ENCODE measurements at regions not wholly inside any gene's neighbourhood (a gene's known extent, or its start where the extent isn't known, plus 50 kb on each side); places are given as distances from the start of the nearest gene placed in this dataset.

DNA sequence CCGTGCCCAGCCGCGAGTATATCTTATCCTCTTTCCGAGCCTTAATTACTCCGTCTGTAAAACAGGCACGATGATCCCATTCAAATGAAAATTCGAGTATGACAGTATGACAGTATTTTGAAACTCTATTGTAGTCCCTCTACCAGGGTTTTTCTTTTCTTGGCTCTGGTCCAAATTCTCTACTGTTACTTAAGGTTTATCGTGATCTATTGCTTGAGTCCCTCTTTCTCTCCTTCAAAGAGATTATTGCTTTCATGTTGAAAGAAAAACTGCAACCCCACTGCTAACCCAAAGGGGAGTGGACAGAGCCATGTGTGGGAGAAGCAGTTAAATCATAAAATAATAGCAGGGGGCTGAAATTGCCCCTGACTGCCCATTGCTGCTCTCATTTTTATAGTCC lies 1156.6 kb upstream of the AUTS2 start:
- 94% methylated on average over 8 of the region's 8 CpGs for WGBS
- no peaks in the 10 kb centered on the region for H3K27me3 ChIP-seq (ENCODE audit: control insufficient read depth in 2 of 2, insufficient read depth in 1 of 2, low read length in 1 of 2)
- H3K9me3 ChIP-seq (ENCODE audit: control insufficient read depth in 2 of 2, insufficient read depth in 1 of 2, low read length in 1 of 2) = peaks cover 0 to 10% of the 10 kb centered on the region in 2 donors
- H3K27ac ChIP-seq (ENCODE audit: low read depth in 1 of 2, low read length in 1 of 2) = no peak overlapping the region
- H3K4me3 ChIP-seq (ENCODE audit: low read length in 2 of 2) = no peak overlapping the region
- no peak for DNase-seq (ENCODE audit: low read depth in 6 of 9, low spot score in 9 of 9)
- no peaks in the 10 kb centered on the region for H3K4me1 ChIP-seq (ENCODE audit: control insufficient read depth in 2 of 2, insufficient read depth in 2 of 2, low read length in 2 of 2)
- no peaks in the 10 kb centered on the region for H3K36me3 ChIP-seq (ENCODE audit: control insufficient read depth in 2 of 2, insufficient read depth in 2 of 2, low read length in 1 of 2)

DNA sequence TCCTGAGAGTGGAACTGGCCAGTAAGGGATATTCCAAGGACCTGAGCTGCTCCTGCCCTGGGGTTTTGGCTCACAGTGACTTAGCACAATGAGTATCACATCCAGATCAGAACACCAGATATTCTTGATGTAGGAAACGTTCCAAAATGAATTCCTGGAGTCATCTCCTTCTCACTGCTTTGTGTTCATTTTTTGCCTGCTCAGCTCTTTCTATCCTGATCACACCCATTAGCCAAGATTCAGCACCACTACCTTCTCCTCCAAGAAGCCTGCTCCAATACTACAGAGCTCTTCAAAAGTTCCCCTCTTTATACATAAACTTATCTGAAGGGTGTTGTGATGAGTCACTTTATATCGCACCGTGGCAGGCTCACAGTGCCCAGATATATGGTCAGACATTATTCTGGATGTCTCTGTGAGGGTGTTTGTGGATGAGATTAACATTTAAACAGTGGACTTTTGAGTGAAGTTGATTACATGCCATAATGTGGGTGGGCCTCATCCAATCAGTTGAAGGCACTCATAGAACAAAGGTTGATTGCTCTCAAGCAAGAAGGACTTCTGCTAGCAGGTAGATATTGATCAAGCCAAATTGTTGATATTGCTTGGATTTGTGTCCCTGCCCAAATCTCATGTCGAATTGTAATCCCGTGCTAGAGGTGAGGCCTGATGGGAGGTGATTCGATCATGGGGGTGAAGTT lies 1155.2 kb upstream of the AUTS2 start:
- no peaks in the 10 kb centered on the region for H3K27me3 ChIP-seq (ENCODE audit: control insufficient read depth in 2 of 2, insufficient read depth in 1 of 2, low read length in 1 of 2)
- DNase-seq (ENCODE audit: low read depth in 6 of 9, low spot score in 9 of 9) = no peak
- H3K36me3 ChIP-seq (ENCODE audit: control insufficient read depth in 2 of 2, insufficient read depth in 2 of 2, low read length in 1 of 2) = no peaks in the 10 kb centered on the region

DNA sequence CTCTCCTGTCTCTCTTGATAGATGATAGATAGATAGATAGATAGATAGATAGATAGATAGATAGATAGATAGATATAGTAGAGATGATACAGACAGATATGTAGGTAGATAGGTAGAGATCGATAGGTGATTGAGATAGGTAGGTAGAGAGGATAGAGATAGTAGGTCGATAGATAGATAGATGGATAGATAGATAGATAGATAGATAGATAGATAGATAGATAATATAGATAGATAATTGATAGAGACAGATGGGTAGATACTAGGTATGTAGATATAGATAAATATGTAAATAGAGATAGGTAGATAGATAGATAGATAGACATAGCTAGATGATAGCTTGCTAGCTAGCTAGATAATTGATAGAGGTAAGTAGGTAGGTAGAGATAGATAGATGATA lies 1154.2 kb upstream of the AUTS2 start:
- DNase-seq (ENCODE audit: low read depth in 6 of 9, low spot score in 9 of 9) = no peak
- Histone ChIP-seq H3K4me1 (ENCODE audit: control insufficient read depth in 2 of 2, insufficient read depth in 2 of 2, low read length in 2 of 2) (no peaks in the 10 kb centered on the region), H3K27me3 (ENCODE audit: control insufficient read depth in 2 of 2, insufficient read depth in 1 of 2, low read length in 1 of 2) (no peaks in the 10 kb centered on the region), H3K27ac (ENCODE audit: low read depth in 1 of 2, low read length in 1 of 2) (no peak overlapping the region), H3K4me3 (ENCODE audit: low read length in 2 of 2) (no peak overlapping the region), H3K36me3 (ENCODE audit: control insufficient read depth in 2 of 2, insufficient read depth in 2 of 2, low read length in 1 of 2) (no peaks in the 10 kb centered on the region), H3K9me3 (ENCODE audit: control insufficient read depth in 2 of 2, insufficient read depth in 1 of 2, low read length in 1 of 2) (peaks cover 0 to 10% of the 10 kb centered on the region in 2 donors)
- WGBS = 93% methylated on average over 2 of the region's 2 CpGs

More for the DNA sequence above, 1155.2 kb upstream of the AUTS2 start:
- 90% methylated on average over 6 of the region's 6 CpGs for WGBS
- Histone ChIP-seq H3K9me3 (ENCODE audit: control insufficient read depth in 2 of 2, insufficient read depth in 1 of 2, low read length in 1 of 2) (peaks cover 0 to 10% of the 10 kb centered on the region in 2 donors), H3K27ac (ENCODE audit: low read depth in 1 of 2, low read length in 1 of 2) (no peak overlapping the region), H3K4me1 (ENCODE audit: control insufficient read depth in 2 of 2, insufficient read depth in 2 of 2, low read length in 2 of 2) (no peaks in the 10 kb centered on the region), H3K4me3 (ENCODE audit: low read length in 2 of 2) (no peak overlapping the region)

DNA sequence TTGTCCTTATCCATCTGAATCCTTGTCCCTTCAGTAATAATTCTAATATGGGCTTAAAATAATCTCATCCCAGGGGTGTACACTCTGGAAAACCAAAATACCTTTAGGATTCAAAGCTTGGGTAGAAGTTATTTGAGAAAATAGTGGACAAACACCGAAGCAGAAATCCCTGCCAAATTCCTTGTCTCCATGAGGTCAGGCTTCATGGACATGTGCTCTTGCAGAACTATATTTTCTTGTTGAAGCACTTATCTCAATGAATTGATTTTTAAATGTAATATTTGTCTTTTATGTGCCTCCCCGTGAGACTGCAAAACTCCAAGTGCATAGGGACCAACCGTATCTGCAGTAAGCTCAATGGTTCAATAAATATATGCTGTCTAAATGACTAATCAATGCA lies 1153.3 kb upstream of the AUTS2 start:
- no peak for DNase-seq (ENCODE audit: low read depth in 6 of 9, low spot score in 9 of 9)
- Histone ChIP-seq H3K36me3 (ENCODE audit: control insufficient read depth in 2 of 2, insufficient read depth in 2 of 2, low read length in 1 of 2) (no peaks in the 10 kb centered on the region), H3K4me3 (ENCODE audit: low read length in 2 of 2) (no peak overlapping the region), H3K27me3 (ENCODE audit: control insufficient read depth in 2 of 2, insufficient read depth in 1 of 2, low read length in 1 of 2) (no peaks in the 10 kb centered on the region), H3K27ac (ENCODE audit: low read depth in 1 of 2, low read length in 1 of 2) (no peak overlapping the region), H3K9me3 (ENCODE audit: control insufficient read depth in 2 of 2, insufficient read depth in 1 of 2, low read length in 1 of 2) (peaks cover 0 to 10% of the 10 kb centered on the region in 2 donors), H3K4me1 (ENCODE audit: control insufficient read depth in 2 of 2, insufficient read depth in 2 of 2, low read length in 2 of 2) (no peaks in the 10 kb centered on the region)
- 91% methylated on average over 3 of the region's 3 CpGs for WGBS

DNA sequence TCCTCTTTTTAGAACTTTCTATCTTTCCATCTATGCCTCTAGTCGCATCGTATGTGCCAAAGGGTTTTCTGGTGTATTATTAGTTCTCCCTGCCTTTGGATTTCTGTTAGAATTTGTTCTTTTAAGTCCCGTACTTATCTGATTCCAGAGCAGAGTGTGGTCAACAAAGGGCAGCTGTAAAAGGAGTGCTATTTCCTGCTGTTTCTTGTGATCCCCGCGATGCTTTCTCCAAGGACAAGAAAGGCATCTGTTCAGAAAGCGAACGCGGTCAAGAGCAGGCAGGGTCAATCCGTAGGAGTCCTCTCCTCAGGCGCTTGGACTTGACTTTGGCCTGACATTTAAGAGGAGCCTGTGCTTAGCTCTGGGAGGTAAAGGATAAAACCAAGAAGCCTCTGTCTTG lies 1152.1 kb upstream of the AUTS2 start:
- no peak for DNase-seq (ENCODE audit: low read depth in 6 of 9, low spot score in 9 of 9)
- no peaks in the 10 kb centered on the region for H3K4me1 ChIP-seq (ENCODE audit: control insufficient read depth in 2 of 2, insufficient read depth in 2 of 2, low read length in 2 of 2)
- 54% methylated on average over 10 of the region's 10 CpGs for WGBS
- H3K27ac ChIP-seq (ENCODE audit: low read depth in 1 of 2, low read length in 1 of 2) = no peak overlapping the region
- no peaks in the 10 kb centered on the region for H3K27me3 ChIP-seq (ENCODE audit: control insufficient read depth in 2 of 2, insufficient read depth in 1 of 2, low read length in 1 of 2)
- peaks cover 2 to 10% of the 10 kb centered on the region in 2 donors for H3K9me3 ChIP-seq (ENCODE audit: control insufficient read depth in 2 of 2, insufficient read depth in 1 of 2, low read length in 1 of 2)
- no peak overlapping the region for H3K4me3 ChIP-seq (ENCODE audit: low read length in 2 of 2)
- H3K36me3 ChIP-seq (ENCODE audit: control insufficient read depth in 2 of 2, insufficient read depth in 2 of 2, low read length in 1 of 2) = no peaks in the 10 kb centered on the region

DNA sequence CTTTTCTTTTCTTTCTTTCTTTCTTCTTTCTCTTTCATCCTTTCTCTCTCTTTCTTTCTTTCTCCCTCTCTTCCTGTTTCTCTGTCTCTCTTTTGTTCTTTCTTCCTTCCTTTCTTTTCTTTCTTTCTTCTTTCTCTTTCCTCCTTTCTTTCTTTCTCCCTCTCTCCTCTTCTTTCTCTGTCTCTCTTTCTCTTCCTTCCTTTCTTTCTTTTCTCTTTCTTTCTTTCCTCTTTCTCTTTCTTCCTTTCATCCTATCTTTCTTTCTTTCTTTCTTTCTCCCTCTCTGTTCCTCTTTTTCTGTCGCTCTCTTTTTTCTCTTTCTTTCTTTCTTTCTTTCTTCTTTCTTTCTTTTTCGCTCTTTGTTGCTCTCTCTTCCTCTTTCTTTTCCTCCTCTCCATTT lies 1149.2 kb upstream of the AUTS2 start:
- Histone ChIP-seq H3K36me3 (ENCODE audit: control insufficient read depth in 2 of 2, insufficient read depth in 2 of 2, low read length in 1 of 2) (no peaks in the 10 kb centered on the region), H3K27me3 (ENCODE audit: control insufficient read depth in 2 of 2, insufficient read depth in 1 of 2, low read length in 1 of 2) (no peaks in the 10 kb centered on the region), H3K4me3 (ENCODE audit: low read length in 2 of 2) (no peak overlapping the region), H3K27ac (ENCODE audit: low read depth in 1 of 2, low read length in 1 of 2) (no peak overlapping the region), H3K4me1 (ENCODE audit: control insufficient read depth in 2 of 2, insufficient read depth in 2 of 2, low read length in 2 of 2) (no peaks in the 10 kb centered on the region), H3K9me3 (ENCODE audit: control insufficient read depth in 2 of 2, insufficient read depth in 1 of 2, low read length in 1 of 2) (peaks cover 2 to 11% of the 10 kb centered on the region in 2 donors)
- 89% methylated on average over 2 of the region's 2 CpGs for WGBS
- DNase-seq (ENCODE audit: low read depth in 6 of 9, low spot score in 9 of 9) = no peak

DNA sequence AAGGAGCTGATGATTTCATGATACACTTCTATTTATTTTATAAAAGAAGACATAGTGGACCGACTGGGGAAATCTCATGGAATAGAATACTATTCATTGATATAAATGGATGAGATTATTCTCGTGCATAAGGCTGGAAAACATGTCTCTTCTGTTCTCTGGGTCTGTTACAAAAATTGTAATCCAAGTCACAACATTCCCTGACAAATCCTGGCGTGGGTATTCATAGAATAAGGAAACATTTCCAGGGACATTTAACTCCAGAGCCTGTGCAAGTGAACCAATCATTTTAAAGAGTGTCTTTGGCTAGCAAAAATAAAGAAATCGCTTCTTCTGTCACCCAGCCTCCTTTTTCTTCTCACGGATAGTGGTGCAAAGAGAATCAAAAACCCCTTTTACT lies 1148.5 kb upstream of the AUTS2 start:
- DNase-seq (ENCODE audit: low read depth in 6 of 9, low spot score in 9 of 9) = no peak
- peaks cover 2 to 11% of the 10 kb centered on the region in 2 donors for H3K9me3 ChIP-seq (ENCODE audit: control insufficient read depth in 2 of 2, insufficient read depth in 1 of 2, low read length in 1 of 2)
- H3K27me3 ChIP-seq (ENCODE audit: control insufficient read depth in 2 of 2, insufficient read depth in 1 of 2, low read length in 1 of 2) = no peaks in the 10 kb centered on the region
- H3K36me3 ChIP-seq (ENCODE audit: control insufficient read depth in 2 of 2, insufficient read depth in 2 of 2, low read length in 1 of 2) = no peaks in the 10 kb centered on the region
- WGBS = 91% methylated on average over 5 of the region's 5 CpGs
- no peak overlapping the region for H3K4me3 ChIP-seq (ENCODE audit: low read length in 2 of 2)
- H3K27ac ChIP-seq (ENCODE audit: low read depth in 1 of 2, low read length in 1 of 2) = no peak overlapping the region
- H3K4me1 ChIP-seq (ENCODE audit: control insufficient read depth in 2 of 2, insufficient read depth in 2 of 2, low read length in 2 of 2) = no peaks in the 10 kb centered on the region

DNA sequence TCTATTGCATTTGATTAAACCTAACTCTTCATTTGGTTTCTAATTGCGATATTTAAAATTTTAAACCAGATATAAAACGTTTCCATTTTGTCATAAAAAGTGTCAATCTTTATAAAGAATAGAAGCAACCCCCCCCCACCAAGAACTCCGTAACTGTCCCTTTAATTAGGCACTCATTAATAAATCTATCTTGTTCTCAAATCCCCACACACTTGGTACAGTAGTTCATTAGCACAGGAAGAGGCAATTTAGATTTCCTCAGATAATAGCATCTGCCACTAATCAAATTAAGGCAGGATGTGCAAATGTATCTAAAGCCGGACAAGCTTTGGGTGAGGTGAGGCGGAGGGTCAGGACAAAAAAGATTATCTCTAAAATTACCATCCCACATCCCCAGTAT lies 1143.3 kb upstream of the AUTS2 start:
- H3K4me1 ChIP-seq (ENCODE audit: control insufficient read depth in 2 of 2, insufficient read depth in 2 of 2, low read length in 2 of 2) = no peaks in the 10 kb centered on the region
- 90% methylated on average over 5 of the region's 5 CpGs for WGBS
- no peak for DNase-seq (ENCODE audit: low read depth in 6 of 9, low spot score in 9 of 9)
- H3K4me3 ChIP-seq (ENCODE audit: low read length in 2 of 2) = no peak overlapping the region
- no peaks in the 10 kb centered on the region for H3K27me3 ChIP-seq (ENCODE audit: control insufficient read depth in 2 of 2, insufficient read depth in 1 of 2, low read length in 1 of 2)
- H3K36me3 ChIP-seq (ENCODE audit: control insufficient read depth in 2 of 2, insufficient read depth in 2 of 2, low read length in 1 of 2) = no peaks in the 10 kb centered on the region
- H3K27ac ChIP-seq (ENCODE audit: low read depth in 1 of 2, low read length in 1 of 2) = no peak overlapping the region
- peaks cover 2 to 10% of the 10 kb centered on the region in 2 donors for H3K9me3 ChIP-seq (ENCODE audit: control insufficient read depth in 2 of 2, insufficient read depth in 1 of 2, low read length in 1 of 2)

DNA sequence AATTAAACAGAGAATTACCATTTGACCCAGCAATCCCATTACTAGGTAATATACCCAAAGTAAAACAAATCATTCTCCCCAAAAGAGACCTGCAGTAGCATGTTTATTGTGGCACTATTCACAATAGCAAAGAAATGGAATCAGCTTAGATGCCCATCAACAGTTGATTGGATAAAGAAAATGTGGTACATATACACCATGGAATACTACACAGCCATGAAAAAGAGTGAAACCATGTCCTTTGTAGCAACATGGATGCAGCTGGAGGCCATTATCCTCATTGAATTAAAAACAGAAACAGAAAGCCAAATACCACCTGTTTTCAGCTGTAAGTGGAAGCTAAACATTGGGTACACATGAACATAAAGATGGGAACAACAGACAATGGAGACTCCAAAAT lies 1141.8 kb upstream of the AUTS2 start:
- Histone ChIP-seq H3K9me3 (ENCODE audit: control insufficient read depth in 2 of 2, insufficient read depth in 1 of 2, low read length in 1 of 2) (peaks cover 1 to 18% of the 10 kb centered on the region in 2 donors), H3K27me3 (ENCODE audit: control insufficient read depth in 2 of 2, insufficient read depth in 1 of 2, low read length in 1 of 2) (no peaks in the 10 kb centered on the region), H3K4me1 (ENCODE audit: control insufficient read depth in 2 of 2, insufficient read depth in 2 of 2, low read length in 2 of 2) (no peaks in the 10 kb centered on the region), H3K4me3 (ENCODE audit: low read length in 2 of 2) (no peak overlapping the region), H3K27ac (ENCODE audit: low read depth in 1 of 2, low read length in 1 of 2) (no peak overlapping the region), H3K36me3 (ENCODE audit: control insufficient read depth in 2 of 2, insufficient read depth in 2 of 2, low read length in 1 of 2) (no peaks in the 10 kb centered on the region)
- no peak for DNase-seq (ENCODE audit: low read depth in 6 of 9, low spot score in 9 of 9)

Measured in thymus (tissue), 11 donors.